Adrenal gland (tissue), 5 donors: ENCODE measurements at regions not wholly inside any gene's neighbourhood (a gene's known extent, or its start where the extent isn't known, plus 50 kb on each side); places are given as distances from the start of the nearest gene placed in this dataset.

ENCODE experiments used
- CTCF ChIP-seq, 6 experiments: fragments of 450-650 bp in 4 of 6; fragments of 200-600 bp in 2 of 6; sonication (generic) in 1 of 6; IDR thresholded peaks; 1 replicate in 5 of 6; 2 replicates in 1 of 6; pipeline versions ENCODE4 v1.5.1 to v1.8.0; 2016 to 2021; ENCODE audit warnings: antibody characterized with exemption in 6 of 6, mild to moderate bottlenecking in 2 of 6, moderate library complexity in 1 of 6
- POLR2A ChIP-seq, 2 donors: fragments of 450-650 bp; IDR thresholded peaks; one replicate each; pipeline ENCODE4 v1.6.1; 2017; ENCODE audit warnings: antibody characterized with exemption in 2 of 2, mild to moderate bottlenecking in 2 of 2, moderate library complexity in 1 of 2
- donor health status: DM: no; HTN: no; CAD: no.

- no peak for TF ChIP-seq POLR2A (IDR thresholded peaks at IDR 0.05)
- TF ChIP-seq CTCF (IDR thresholded peaks at IDR 0.05), result no peak
Measured at GRCh38 chr4:52374877-52375276, 284.2 kb downstream of the USP46 start.
